T-helper 1 cell treated with Interleukin-12 subunit alpha and Interleukin-12 subunit beta and Interleukin-4 antibody, amounts not matched to agents 30 μg/mL and 1 μg/mL, for 36 hours (primary cell): ENCODE measurements at regions not wholly inside any gene's neighbourhood (a gene's known extent, or its start where the extent isn't known, plus 50 kb on each side); places are given as distances from the start of the nearest gene placed in this dataset.

Experiments used
- H3K27ac Mint-ChIP-seq: one replicate; pipeline ENCODE4 v1.8.0; 2021; ENCODE audit warnings: mild to moderate bottlenecking, mixed read lengths
- H3K27me3 Mint-ChIP-seq: one replicate; pipeline ENCODE4 v1.8.0; 2021; ENCODE audit warnings: low read depth, mixed read lengths
- H3K36me3 Mint-ChIP-seq: one replicate; pipeline ENCODE4 v1.8.0; 2021; ENCODE audit warnings: low read depth, mixed read lengths
- H3K4me1 Mint-ChIP-seq: one replicate; pipeline ENCODE4 v1.8.0; 2021; ENCODE audit warnings: low read depth, mixed read lengths
- H3K4me3 Mint-ChIP-seq: one replicate; pipeline ENCODE4 v1.8.0; 2021; ENCODE audit warnings: mild to moderate bottlenecking, moderate library complexity, mixed read lengths
- H3K9me3 Mint-ChIP-seq: one replicate; pipeline ENCODE4 v1.8.0; 2021; ENCODE audit warnings: mixed read lengths

DNA sequence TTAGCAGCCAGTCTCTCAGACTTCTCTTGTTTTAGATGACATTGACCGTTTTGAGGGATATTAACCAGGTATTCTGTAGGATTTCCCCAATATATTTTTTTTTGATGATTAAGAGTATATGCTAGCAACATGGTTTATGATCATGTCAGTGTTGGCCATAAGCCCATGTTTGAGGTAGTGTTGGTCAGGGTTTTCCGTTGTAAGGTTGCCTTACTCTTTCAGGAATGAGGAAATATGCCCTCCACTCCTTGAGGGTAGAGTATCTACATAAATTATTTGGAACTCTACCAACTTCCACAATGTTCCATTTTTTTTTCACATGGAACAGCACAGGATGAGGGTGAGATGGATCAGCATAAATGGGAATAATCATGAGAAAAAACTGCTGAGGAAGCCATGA is 188.4 kb upstream of the PRDM9 start:
- H3K36me3 Mint-ChIP-seq = no peaks in the 10 kb centered on the region
- H3K9me3 Mint-ChIP-seq = peaks cover 25% of the 10 kb centered on the region
- no peaks in the 10 kb centered on the region for H3K27me3 Mint-ChIP-seq
- no peak overlapping the region for H3K27ac Mint-ChIP-seq
- H3K4me3 Mint-ChIP-seq = no peak overlapping the region
- no peaks in the 10 kb centered on the region for H3K4me1 Mint-ChIP-seq

DNA sequence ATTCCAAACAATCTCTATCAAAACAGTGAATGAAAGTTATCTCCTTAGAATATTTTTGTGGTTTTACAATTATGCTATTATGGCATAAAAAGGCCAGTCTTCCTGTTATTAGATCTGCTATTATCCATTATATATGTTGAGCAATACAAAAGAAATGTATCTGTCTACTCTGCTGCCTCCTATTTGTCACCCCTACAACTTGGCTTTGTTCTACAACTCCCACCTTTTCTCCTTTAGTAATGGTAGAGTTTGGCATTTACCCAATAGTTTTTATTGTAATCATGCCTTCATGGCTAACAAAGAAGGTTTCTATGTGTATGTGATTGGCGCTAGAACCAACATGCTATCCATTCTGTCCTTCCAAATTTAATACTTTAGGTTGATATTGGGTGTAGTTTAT is 189.2 kb upstream of the PRDM9 start:
- Mint-ChIP-seq H3K27ac (no peak overlapping the region), H3K9me3 (peaks cover 22% of the 10 kb centered on the region), H3K4me1 (no peaks in the 10 kb centered on the region), H3K27me3 (no peaks in the 10 kb centered on the region), H3K36me3 (no peaks in the 10 kb centered on the region), H3K4me3 (no peak overlapping the region)

DNA sequence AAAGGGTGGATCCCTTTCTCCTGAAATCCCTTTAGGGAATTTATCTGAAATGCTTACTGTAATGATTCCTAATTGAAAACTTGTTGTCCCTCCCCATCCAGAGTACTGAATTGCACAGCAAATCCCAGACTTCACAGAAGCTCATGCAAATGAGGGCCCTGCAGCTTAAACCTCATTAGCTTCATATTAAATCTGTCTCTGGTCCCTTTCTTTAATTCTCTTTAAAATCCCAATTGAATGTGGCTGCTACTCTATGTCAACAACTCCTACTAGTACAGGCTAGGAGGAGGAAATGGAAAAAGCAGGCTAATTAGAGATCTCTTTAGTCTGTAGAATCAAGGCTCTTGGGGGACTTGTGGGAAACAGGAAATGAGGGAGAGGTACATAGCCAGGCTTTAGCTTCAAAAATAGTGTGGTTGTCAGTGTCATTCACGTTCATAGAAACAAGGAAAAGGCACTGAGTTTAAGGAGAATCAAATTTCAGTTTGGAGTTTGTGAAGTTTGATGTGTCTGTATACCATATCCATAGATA is 191.3 kb upstream of the PRDM9 start:
- no peaks in the 10 kb centered on the region for H3K27me3 Mint-ChIP-seq
- no peaks in the 10 kb centered on the region for H3K4me1 Mint-ChIP-seq
- no peak overlapping the region for H3K27ac Mint-ChIP-seq
- H3K36me3 Mint-ChIP-seq = no peaks in the 10 kb centered on the region
- H3K9me3 Mint-ChIP-seq = peaks cover 24% of the 10 kb centered on the region
- no peak overlapping the region for H3K4me3 Mint-ChIP-seq

DNA sequence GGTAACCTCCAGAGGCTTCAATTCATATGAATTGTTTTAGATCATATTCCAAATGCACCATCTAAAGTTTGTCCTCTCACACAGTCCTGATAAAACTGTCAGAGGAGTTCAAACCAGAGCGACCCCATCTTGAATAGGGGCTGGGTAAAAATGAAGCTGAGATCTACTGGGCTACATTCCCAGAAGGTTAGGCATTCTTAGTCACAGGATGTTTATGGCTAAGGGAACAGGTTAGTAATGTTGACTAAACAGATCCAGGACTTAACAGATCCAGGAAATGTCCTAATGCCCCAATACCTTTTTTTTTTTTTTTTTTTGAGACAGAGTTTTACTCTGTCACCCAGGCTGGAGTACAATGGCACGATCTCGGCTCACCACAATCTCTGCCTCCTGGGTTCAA is 192.6 kb upstream of the PRDM9 start:
- no peak overlapping the region for H3K4me3 Mint-ChIP-seq
- H3K27ac Mint-ChIP-seq = no peak overlapping the region
- peaks cover 27% of the 10 kb centered on the region for H3K9me3 Mint-ChIP-seq
- no peaks in the 10 kb centered on the region for H3K36me3 Mint-ChIP-seq
- no peaks in the 10 kb centered on the region for H3K4me1 Mint-ChIP-seq
- no peaks in the 10 kb centered on the region for H3K27me3 Mint-ChIP-seq

DNA sequence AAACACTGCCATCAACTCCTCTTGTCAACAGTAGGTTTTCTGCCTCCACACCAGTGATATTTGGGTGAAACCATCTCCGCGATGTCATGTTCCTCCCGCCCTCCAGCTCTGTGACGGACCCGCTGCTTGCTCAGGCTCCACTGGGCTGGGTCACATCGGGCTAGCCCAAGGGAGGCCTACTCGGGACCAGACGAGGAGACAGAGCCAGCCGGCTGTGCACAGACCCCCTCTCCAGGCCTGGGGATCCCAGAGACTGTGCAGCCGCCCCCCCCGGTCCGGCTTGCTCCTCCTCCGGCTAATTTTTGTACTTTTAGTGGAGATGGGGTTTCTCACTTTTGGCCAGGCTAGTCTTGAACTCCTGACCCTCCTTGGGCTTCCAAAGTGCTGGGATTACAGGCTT is 202.4 kb upstream of the PRDM9 start:
- no peaks in the 10 kb centered on the region for H3K27me3 Mint-ChIP-seq
- H3K4me1 Mint-ChIP-seq = no peaks in the 10 kb centered on the region
- no peak overlapping the region for H3K27ac Mint-ChIP-seq
- H3K4me3 Mint-ChIP-seq = no peak overlapping the region
- peaks cover 40% of the 10 kb centered on the region for H3K9me3 Mint-ChIP-seq
- no peaks in the 10 kb centered on the region for H3K36me3 Mint-ChIP-seq

DNA sequence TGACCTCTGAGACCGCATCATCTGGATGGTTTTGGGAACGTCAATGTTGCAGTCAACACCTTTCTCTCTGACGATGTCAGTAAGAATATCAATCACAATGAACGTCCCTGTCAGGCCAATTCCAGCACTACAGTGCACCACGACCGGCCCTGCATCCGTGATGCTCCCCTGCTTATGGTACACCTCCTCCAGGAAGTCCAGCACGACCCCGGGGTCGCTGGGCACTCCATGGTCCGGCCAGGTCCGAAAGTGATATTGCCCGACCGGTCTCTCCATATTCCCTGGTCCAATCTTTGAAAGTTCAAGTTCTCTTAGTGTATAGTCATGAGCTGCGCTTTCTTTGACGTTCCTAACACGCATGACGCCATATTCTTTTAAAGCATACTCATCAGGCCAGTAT is 203.6 kb upstream of the PRDM9 start:
- Mint-ChIP-seq H3K4me3 (no peak overlapping the region), H3K27me3 (no peaks in the 10 kb centered on the region), H3K36me3 (no peaks in the 10 kb centered on the region), H3K9me3 (peaks cover 42% of the 10 kb centered on the region), H3K4me1 (no peaks in the 10 kb centered on the region), H3K27ac (no peak overlapping the region)

DNA sequence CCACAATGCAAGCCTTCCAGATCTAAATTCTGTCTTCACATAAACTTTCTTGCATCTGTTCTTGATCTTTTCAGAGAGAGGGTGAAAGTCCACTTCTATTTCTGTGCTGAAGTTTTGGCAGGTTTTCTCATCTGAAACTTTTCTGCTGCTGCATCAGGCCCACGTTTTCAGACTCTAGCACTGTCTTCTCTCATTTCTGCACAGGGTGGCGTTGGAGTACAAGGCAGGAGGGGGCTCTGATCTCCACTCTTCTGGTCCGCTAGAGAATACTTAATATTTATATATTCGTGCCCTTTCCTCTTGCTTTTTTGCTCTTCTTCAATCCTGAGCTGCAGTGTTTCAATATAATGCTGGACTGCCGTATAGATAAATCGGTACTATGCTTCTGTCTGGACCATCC is 204.0 kb upstream of the PRDM9 start:
- H3K4me3 Mint-ChIP-seq = no peak overlapping the region
- H3K27ac Mint-ChIP-seq = no peak overlapping the region
- peaks cover 42% of the 10 kb centered on the region for H3K9me3 Mint-ChIP-seq
- no peaks in the 10 kb centered on the region for H3K36me3 Mint-ChIP-seq
- H3K4me1 Mint-ChIP-seq = no peaks in the 10 kb centered on the region
- H3K27me3 Mint-ChIP-seq = no peaks in the 10 kb centered on the region

DNA sequence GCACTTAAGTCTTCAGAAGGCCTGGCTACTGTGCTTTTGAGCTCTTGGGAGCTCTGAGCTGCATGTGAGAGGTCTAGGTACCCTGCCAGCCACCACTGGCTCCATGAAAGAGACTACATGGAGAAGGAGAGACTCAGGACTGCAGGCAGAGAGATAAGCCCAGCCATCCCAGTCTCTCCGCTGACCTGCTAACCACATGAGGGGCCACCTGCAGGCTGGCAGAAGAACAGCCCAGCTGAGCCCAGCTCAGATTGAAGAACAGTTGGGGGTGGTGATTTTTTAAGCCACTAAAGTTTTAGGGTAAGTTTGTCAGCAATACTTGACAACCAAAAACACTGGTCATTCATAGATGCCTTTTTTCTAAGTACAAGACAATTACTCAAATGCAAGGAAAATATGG is 205.0 kb upstream of the PRDM9 start:
- H3K9me3 Mint-ChIP-seq = peaks cover 35% of the 10 kb centered on the region

DNA sequence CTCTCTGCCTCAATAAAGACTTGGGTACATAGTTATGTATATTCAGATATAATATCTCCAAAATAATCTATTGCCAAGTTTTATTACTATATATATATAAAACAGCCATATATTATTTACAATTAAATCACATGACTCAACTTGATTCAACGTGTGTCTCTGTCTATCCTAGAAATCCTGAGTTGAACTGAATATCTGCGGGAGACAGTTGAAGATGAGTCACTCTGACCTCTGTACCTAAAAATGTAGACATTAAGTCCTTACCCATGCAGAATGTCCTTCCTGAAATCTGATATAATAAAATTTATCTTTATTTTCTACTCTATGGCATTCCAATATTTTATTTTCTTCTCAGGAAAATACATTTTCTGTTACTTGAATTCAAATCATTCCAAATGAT is 218.2 kb upstream of the PRDM9 start:
- Mint-ChIP-seq H3K27me3 (no peaks in the 10 kb centered on the region), H3K4me3 (no peak overlapping the region), H3K4me1 (no peaks in the 10 kb centered on the region), H3K36me3 (no peaks in the 10 kb centered on the region), H3K9me3 (peaks cover 26% of the 10 kb centered on the region), H3K27ac (no peak overlapping the region)

More for the DNA sequence above, 205.0 kb upstream of the PRDM9 start:
- Mint-ChIP-seq H3K4me3 (no peak overlapping the region), H3K36me3 (no peaks in the 10 kb centered on the region), H3K27me3 (no peaks in the 10 kb centered on the region), H3K4me1 (no peaks in the 10 kb centered on the region), H3K27ac (no peak overlapping the region)

DNA sequence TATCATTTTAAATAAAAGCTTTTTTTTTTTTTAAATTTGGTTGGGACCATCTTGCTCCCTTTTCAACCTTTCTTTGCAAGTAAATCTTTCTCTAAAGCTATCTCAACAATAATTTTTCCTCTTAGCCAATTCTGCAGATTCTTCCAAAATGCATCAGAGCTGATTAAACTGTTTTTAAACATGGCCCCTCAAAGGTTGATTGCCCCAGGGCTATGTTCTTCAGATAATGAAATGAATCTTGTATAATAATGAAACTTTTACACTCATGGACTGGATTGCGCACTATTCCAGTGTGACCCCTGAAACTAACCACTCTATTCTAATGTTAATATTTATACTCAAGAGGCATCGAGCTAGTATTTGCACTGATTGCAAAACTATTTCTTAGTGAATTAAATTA is 222.8 kb upstream of the PRDM9 start:
- H3K27ac Mint-ChIP-seq = no peak overlapping the region
- no peaks in the 10 kb centered on the region for H3K36me3 Mint-ChIP-seq
- no peaks in the 10 kb centered on the region for H3K4me1 Mint-ChIP-seq
- H3K9me3 Mint-ChIP-seq = peaks cover 4% of the 10 kb centered on the region
- H3K4me3 Mint-ChIP-seq = no peak overlapping the region
- H3K27me3 Mint-ChIP-seq = no peaks in the 10 kb centered on the region

DNA sequence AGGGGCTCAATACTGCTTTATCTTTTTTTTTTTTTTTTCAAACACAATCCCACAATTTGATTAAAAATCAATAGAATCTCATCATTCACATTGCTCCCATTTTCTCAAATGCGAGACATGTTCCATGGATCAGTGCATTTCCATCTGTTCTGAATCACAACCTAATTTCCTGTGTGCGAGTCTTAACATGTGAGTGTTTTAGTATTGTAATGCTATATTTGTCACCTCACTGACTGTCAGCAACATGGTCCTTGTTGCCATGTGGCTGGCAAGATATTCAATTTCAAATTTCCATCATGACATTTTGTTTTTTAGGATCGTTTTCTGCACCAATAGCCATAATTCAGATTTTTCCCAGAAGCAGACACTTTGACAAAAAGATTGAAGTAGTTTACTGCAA is 233.2 kb upstream of the PRDM9 start:
- H3K27ac Mint-ChIP-seq = no peak overlapping the region

DNA sequence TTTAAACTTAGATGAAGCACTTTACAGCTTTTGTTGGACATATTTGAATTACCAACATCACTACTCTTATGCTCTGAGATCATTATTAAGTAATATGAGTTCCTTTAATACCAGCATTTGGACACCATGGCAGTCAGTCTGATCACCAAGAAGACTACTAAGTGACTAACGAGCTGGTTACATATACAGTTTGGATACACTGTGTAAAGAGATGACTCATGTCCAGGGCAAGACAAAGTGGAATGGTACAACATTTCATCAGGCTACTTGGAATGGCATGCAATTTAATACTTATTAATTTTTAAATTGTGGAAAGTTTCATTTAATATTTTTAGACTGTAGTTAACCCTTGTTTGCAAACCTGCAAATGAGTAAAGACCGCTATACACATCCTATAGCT is 237.4 kb upstream of the PRDM9 start:
- Mint-ChIP-seq H3K36me3 (no peaks in the 10 kb centered on the region), H3K27ac (no peak overlapping the region), H3K4me3 (no peak overlapping the region), H3K9me3 (peaks cover 12% of the 10 kb centered on the region), H3K4me1 (no peaks in the 10 kb centered on the region), H3K27me3 (no peaks in the 10 kb centered on the region)

More for the DNA sequence above, 233.2 kb upstream of the PRDM9 start:
- Mint-ChIP-seq H3K9me3 (peaks cover 26% of the 10 kb centered on the region), H3K36me3 (no peaks in the 10 kb centered on the region), H3K27me3 (no peaks in the 10 kb centered on the region), H3K4me3 (no peak overlapping the region), H3K4me1 (no peaks in the 10 kb centered on the region)

DNA sequence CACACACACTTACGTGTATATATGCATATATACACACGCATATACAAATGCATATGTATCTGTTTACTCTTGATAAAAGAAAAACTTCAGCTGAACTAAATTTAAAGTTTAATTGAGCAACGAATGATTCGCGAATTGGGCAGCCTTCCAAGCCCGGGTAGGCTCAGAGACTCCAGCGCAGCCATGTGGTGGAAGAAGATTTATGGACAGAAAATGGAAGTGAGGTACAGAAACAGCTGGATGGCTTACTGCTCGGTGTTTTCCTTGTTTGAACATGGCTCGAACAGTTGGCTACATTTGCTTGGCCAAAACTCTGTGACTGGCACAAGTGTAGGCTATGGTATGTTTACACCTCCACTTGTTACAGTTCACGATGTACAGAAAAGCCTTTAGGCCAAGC is 239.3 kb upstream of the PRDM9 start:
- no peak overlapping the region for H3K4me3 Mint-ChIP-seq
- no peaks in the 10 kb centered on the region for H3K36me3 Mint-ChIP-seq
- no peaks in the 10 kb centered on the region for H3K4me1 Mint-ChIP-seq
- peaks cover 3% of the 10 kb centered on the region for H3K9me3 Mint-ChIP-seq
- H3K27ac Mint-ChIP-seq = no peak overlapping the region
- H3K27me3 Mint-ChIP-seq = no peaks in the 10 kb centered on the region

DNA sequence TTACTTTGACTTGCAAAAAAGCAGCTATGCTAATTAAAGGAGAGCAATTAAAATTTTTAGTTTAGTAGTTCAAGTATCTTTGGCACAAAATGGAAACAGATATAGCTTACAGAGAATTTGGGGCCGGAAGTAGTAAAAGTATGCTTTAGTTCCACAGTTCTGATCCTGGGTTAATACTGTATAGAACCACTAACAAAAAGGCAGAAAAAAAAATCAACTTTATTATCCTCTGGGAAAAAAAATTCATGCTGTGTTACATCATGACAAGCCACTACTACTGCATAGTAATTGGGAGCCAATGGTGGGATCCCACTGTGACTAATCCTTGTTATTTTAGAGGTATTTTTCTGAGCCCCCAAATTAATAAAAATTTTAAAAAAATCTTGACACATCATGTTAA is 246.8 kb upstream of the PRDM9 start:
- H3K9me3 Mint-ChIP-seq = peaks cover 7% of the 10 kb centered on the region
- H3K27ac Mint-ChIP-seq = no peak overlapping the region
- H3K4me3 Mint-ChIP-seq = no peak overlapping the region
- no peaks in the 10 kb centered on the region for H3K27me3 Mint-ChIP-seq
- no peaks in the 10 kb centered on the region for H3K4me1 Mint-ChIP-seq
- H3K36me3 Mint-ChIP-seq = no peaks in the 10 kb centered on the region

DNA sequence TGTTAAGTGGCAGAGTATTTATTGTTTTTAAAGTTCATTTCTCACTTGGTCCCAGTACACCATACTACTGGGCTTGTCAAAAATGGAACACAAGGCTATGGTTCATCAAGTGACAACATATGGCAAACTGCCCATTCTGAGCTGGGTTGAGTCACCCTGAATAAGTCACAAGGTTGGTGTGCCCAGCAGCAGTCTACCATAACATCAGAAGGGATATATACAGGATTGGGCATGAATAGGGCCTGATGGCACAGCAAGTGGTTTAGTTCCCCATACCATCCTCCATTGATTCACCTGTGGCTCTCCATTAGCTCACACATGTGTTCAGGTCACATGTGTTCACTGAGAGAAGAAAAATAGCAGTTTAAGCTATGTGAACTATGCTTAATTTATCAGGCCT is 249.8 kb upstream of the PRDM9 start:
- H3K36me3 Mint-ChIP-seq = no peaks in the 10 kb centered on the region
- no peak overlapping the region for H3K27ac Mint-ChIP-seq
- H3K9me3 Mint-ChIP-seq = peaks cover 10% of the 10 kb centered on the region
- H3K4me3 Mint-ChIP-seq = no peak overlapping the region
- H3K4me1 Mint-ChIP-seq = no peaks in the 10 kb centered on the region
- H3K27me3 Mint-ChIP-seq = no peaks in the 10 kb centered on the region

DNA sequence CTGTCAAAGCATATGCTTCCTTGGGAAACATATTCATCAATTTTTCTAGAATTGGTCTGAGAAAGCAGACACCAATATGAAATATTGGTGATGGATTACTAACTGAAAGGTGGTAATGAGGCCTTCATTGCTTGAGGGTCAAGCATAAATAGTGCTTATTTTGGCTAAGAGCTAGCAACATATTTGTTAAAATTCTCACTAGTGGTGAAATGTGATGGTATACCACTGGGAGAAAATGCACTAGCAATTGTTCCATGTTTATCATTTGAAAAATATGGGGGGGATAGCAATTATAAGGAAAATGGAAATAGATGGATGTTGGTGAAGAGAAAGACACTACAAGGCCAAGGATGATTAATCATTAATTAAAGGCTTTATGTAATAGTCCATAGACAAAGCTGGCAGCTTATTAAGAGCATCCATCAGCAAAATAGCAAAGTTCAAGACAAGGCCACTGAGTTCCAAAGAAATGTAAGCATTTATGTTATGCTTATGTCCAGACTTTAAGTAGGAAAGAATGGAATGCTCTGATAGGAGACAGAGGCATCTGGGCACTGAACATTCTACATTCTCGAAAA is 253.7 kb upstream of the PRDM9 start:
- Mint-ChIP-seq H3K9me3 (peaks cover 8% of the 10 kb centered on the region), H3K27me3 (no peaks in the 10 kb centered on the region)

More for the DNA sequence above, 253.7 kb upstream of the PRDM9 start:
- H3K4me1 Mint-ChIP-seq = no peaks in the 10 kb centered on the region
- no peak overlapping the region for H3K27ac Mint-ChIP-seq
- H3K36me3 Mint-ChIP-seq = no peaks in the 10 kb centered on the region
- H3K4me3 Mint-ChIP-seq = no peak overlapping the region
